HG03558 (cell line): ENCODE measurements at regions not wholly inside any gene's neighbourhood (a gene's known extent, or its start where the extent isn't known, plus 50 kb on each side); places are given as distances from the start of the nearest gene placed in this dataset.
"Not testable (repeated sequence)": the region's sequence is repeated elsewhere in the genome, so short reads cannot be mapped to it uniquely, and the experiment has no call there.

ENCODE experiments used
- ATAC-seq: cut with Tn5 transposase; IDR thresholded peaks from one replicate; pipeline ENCODE4 v1.9.1; 2021; ENCODE audit warnings: moderate number of reproducible peaks; ENCODE audit not compliant: unreplicated experiment; ENCODE audit errors: extremely low read depth

GRCh38 chr13:109271061-109271460 is 515.3 kb downstream of the IRS2 start:
- ATAC-seq: no peak

- ATAC-seq: not testable (repeated sequence)
Measured at GRCh38 chr13:109269381-109269780, 517.0 kb downstream of the IRS2 start.

- not testable (repeated sequence) for ATAC-seq
Measured at GRCh38 chr13:109268492-109268891, 517.9 kb downstream of the IRS2 start.

- not testable (repeated sequence) for ATAC-seq
Measured at GRCh38 chr13:109267400-109267799, 519.0 kb downstream of the IRS2 start.

GRCh38 chr13:109265438-109265742 is 521.0 kb downstream of the IRS2 start:
- ATAC-seq: not testable (repeated sequence)

GRCh38 chr13:109264603-109265437 is 521.6 kb downstream of the IRS2 start:
- ATAC-seq: not testable (repeated sequence)

GRCh38 chr13:109257761-109258157 is 528.6 kb downstream of the IRS2 start:
- ATAC-seq: not testable (repeated sequence)
